ENCODE measurements at regions not wholly inside any gene's neighbourhood (a gene's known extent, or its start where the extent isn't known, plus 50 kb on each side); places are given as distances from the start of the nearest gene placed in this dataset.

DNA sequence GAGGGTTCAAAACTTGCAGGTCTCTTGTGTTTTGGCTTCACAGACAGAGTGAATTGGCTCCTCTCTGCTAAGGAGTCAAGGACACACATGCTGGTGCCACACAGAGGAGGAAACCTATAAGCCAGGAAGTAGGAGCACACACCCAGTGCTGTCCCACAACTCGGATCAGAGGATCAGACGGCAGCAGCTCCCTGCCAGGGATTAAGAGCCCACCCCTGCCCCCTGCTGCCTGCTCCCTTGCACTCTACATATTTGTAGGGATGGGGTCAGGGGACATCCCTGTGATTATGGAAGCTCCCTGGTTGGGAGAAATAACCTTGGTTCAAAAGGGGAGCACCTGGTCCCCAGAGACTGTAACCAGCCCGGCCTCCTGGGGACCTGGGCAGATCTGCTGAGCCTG lies 77.5 kb upstream of the CLDN10 start:
- TF ChIP-seq, protein P1, sequence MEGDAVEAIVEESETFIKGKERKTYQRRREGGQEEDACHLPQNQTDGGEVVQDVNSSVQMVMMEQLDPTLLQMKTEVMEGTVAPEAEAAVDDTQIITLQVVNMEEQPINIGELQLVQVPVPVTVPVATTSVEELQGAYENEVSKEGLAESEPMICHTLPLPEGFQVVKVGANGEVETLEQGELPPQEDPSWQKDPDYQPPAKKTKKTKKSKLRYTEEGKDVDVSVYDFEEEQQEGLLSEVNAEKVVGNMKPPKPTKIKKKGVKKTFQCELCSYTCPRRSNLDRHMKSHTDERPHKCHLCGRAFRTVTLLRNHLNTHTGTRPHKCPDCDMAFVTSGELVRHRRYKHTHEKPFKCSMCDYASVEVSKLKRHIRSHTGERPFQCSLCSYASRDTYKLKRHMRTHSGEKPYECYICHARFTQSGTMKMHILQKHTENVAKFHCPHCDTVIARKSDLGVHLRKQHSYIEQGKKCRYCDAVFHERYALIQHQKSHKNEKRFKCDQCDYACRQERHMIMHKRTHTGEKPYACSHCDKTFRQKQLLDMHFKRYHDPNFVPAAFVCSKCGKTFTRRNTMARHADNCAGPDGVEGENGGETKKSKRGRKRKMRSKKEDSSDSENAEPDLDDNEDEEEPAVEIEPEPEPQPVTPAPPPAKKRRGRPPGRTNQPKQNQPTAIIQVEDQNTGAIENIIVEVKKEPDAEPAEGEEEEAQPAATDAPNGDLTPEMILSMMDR (IDR thresholded peaks at IDR 0.05): no peak
- TF ChIP-seq MXD4 (CRISPR knock-in tag; IDR thresholded peaks at IDR 0.05; ENCODE audit: borderline replicate concordance): no peak
- no peak for TF ChIP-seq RELA (CRISPR knock-in tag; IDR thresholded peaks at IDR 0.05; ENCODE audit: borderline replicate concordance)
- no peak for TF ChIP-seq FOXK1 (CRISPR knock-in tag; IDR thresholded peaks at IDR 0.05)
- no peak for TF ChIP-seq FOXJ3 (CRISPR knock-in tag; IDR thresholded peaks at IDR 0.05; ENCODE audit: borderline replicate concordance)
